Stimulated activated CD4-positive, alpha-beta T cell treated with anti-CD3 and anti-CD28 coated beads, Interleukin-12 subunit alpha, Interleukin-12 subunit beta, amount 100 ng/mL, for 24 hours (primary cell): ENCODE measurements at regions not wholly inside any gene's neighbourhood (a gene's known extent, or its start where the extent isn't known, plus 50 kb on each side); places are given as distances from the start of the nearest gene placed in this dataset.

ENCODE experiments used
- DNase-seq, 2 experiments: peaks; one replicate each; pipeline ENCODE4 v3.0.0-alpha.2; 2020; ENCODE audit warnings: low read depth in 2 of 2

GRCh38 chr16:62568926-62569325 is 532.7 kb upstream of the CDH8 start:
- DNase-seq: no peak

DNA sequence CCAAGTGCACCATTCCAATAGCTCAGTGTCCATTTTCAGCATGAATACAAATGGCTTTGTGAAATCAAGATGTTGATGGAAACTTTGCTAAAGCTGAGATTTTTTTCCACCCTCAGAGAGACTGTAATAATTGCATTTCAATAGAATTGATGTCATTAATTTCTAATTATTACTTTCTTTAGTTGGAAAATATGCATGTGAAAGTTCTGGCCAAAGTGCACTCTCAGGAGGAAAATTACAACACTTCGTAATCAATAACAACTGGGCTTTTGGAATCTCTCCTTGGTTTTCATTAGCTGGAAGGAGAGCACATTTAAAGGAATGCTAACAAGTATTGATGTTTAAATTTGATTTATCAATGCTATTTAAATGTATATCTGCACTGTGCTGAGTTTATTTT is 529.5 kb upstream of the CDH8 start:
- DNase-seq: no peak

DNA sequence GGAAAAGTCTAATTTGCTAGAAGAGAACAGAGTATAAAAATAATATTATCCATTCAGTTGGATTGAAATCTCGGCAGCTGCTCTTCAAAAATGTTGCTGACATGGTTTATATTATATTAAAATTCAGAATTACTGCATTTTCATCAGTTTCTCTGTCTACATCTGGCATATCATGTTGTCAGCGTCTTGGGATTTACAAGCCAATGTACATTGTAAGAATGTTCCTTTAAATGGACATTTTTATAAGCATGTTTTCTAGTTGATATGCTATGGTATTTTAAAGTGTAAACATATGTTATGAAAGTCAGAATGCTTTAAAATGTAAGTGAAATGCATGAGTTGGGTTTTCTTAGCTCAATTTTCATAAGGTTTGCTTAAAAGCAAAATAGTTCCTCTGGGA is 528.1 kb upstream of the CDH8 start:
- no peak for DNase-seq

DNA sequence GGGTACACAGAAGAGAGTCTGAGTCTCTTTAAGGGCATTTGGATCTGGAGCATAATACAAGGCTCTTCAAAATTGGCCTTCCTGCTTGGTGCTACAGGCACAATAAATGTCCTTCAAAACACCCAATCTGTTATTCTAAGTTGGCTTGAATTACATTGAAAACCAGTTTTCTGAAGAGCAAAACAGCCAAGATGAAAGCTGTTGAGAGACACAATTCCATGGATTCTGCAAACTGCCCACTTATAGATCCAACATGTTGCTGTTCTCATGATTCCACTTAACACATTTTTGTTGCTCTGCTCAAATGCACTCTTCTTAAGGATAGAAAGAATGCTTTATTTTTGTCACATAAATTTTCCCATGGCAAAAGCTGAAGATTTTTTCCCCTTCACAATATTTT is 525.9 kb upstream of the CDH8 start:
- no peak for DNase-seq

DNA sequence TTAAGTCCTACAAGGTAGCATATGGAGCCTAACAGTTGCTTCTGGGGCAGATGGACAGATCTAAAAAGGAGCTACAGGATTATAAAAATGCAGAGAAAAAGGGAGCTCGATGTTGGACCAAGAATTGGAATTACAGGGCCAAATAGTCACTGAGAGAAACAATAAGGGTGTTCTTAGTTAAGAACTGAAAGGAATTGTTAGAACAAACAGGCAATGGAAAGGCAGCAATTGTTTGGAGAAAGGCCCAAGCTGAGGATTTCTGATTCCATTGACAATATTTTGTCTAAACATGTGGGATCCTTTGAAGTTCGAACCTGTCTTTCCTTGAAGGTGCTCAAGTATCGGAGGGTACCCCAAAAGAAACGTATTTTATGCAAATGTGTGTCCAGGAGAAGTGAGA is 513.6 kb upstream of the CDH8 start:
- DNase-seq: no peak

DNA sequence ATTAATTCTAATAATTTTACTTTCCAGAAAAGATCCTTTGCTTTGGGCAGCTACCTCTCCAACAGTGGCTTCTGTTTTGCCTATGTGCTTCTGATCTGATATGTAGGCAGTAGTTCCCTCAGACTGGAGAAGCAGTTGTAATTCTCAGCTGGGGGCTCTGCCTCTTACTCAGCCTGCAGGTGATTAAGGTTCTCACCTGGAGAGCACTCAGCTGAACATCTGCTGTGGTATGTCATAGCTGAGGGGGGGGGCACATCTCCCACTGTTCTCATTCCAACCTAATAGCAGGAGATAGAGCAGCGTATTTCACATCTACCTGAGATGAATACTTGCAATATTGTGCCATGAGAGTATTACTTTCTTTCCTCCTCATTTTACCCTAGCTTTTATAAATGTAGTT is 511.9 kb upstream of the CDH8 start:
- DNase-seq: no peak

- no peak for DNase-seq
Measured at GRCh38 chr16:62546701-62547100, 510.5 kb upstream of the CDH8 start.

- DNase-seq: no peak
Measured at GRCh38 chr16:62545039-62545438, 508.8 kb upstream of the CDH8 start.

DNA sequence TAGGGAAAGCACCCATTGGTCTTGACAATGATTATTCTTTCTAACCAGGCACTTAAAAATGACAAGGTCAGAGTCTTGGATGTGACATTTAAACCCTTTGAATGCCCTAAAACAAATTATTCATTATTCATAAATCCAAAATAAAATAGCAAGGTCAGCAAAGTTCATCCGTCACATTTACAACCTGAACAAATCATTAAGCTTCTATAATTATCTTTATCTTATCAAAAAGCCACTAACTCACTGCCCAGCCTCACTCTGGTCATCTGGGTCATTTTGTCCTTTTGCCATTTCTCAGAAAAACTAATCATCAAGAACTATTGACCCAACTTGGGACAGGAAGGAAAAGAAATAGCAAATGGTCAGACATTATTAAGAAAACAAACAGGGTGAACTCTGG is 507.3 kb upstream of the CDH8 start:
- DNase-seq: no peak

DNA sequence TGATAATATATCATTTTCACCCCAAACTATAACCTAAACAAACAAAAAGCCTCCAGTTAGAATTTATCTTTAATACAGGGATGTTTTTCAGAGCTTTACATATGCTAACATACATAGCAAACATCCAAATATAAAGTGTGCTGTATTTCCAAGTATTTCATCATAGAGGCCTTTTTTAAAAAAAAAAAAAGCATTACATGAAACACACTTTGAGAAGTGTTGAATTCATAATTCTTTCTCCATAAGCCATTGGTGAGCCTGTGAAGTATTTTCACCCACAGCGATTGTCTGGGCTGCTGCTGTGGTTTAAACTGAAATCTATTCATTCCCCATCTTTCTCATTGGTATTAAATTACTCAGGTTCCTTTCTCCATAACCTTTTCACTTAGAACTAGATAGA is 503.4 kb upstream of the CDH8 start:
- no peak for DNase-seq

- no peak for DNase-seq
Measured at GRCh38 chr16:62530426-62530825, 494.2 kb upstream of the CDH8 start.

DNA sequence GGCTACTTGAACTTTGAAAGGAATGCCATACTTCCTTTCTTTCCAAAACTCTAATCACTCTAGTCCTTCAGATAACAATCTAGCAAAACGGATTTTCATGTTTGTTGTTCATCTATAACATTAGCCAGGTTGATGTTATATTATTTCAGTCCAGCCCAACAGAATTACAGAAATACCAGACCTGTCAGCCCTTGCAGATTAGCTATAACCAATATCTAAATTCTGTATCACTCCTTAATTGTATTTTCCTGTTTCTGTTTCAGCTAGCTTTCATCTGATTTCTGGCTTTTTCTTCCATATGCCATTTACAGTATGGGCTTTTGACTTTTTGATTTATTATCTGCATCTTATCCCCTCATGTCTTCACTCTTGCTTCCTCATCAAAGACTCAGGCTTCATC is 479.8 kb upstream of the CDH8 start:
- no peak for DNase-seq

DNA sequence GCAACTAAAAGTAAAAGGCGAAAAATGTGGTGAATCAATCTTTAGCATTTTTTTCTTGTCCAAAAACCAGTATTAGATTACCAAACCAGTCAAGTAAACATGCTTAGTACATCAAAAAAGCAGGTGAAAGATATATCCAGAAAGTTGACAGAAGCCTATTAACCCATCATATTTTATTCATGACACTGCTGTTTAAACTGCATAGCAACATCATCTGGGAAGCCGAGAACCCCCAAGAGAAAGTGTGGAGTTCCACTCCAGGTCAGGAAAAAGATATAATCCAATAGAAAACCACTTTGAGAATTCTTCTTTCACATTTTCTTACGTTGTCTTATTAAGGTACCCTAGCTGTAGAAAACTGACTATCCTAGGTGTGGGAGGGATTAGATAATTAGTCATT is 466.8 kb upstream of the CDH8 start:
- no peak for DNase-seq

DNA sequence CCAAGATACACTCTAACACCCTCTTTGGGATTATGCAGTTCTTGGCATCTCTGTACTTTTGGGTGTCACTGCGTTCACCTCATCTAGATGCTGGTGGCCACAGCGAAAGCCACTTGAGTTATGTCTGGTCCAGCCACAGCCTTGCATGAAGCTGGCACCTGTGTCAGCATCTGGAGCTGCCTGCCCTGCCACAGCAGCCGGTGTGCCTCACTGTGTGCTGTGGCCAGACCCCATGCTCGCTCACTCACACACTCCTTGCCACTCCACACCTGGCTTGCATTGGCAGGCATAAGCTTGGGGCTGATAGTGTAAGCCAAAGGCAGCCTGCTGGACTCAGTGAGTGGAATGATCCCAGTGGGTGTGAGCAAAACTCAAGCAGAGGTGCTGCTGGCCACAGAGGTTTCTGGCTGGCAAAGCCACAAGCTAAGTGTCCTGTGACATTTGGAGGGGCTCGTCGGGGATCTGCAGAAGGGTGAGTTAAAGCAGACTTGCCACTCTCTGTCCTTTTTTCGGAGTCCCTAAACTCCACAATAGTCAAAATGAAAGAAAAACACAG is 442.7 kb upstream of the CDH8 start:
- DNase-seq: no peak

GRCh38 chr16:62477796-62478195 is 441.6 kb upstream of the CDH8 start:
- DNase-seq: no peak

- no peak for DNase-seq
Measured at GRCh38 chr16:62475573-62475972, 439.3 kb upstream of the CDH8 start.

DNA sequence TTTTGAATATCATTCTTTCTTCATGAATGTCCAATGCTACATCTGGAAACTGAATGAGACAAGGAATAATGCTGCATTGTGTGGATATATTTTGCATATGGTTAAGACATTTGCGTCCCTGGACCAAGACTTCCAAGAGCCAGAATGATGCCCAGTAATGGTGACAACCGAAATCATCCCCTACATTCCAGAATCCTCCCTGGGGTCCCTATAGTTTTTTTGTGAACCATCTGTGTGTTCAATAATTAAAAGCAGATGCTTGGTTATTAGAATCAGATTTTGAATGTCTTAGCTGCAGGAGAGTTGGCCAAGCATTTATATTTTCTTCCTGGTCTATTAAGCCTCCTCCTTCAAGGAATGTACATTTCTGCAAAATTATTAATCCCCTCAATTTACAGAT is 426.7 kb upstream of the CDH8 start:
- DNase-seq: no peak

DNA sequence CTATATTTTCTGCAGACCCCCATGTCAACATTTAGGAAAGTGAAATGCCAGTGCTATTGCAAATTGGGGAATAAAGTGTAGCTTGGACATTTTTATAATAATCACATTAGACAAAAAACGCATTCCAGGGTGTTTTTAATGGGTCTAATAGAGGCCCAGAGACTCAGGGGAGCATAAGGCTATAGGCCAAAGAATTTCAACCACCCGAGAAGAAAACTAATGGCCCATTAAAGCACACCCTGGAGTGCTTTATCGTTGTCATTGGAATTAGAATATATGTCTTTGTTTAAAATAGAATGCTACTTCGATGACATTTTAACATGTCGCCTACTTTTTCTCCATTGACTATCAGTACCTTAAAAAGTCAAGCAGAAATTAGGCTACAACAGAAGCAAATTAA is 414.1 kb upstream of the CDH8 start:
- DNase-seq: no peak

GRCh38 chr16:62445909-62446308 is 409.7 kb upstream of the CDH8 start:
- DNase-seq: no peak

DNA sequence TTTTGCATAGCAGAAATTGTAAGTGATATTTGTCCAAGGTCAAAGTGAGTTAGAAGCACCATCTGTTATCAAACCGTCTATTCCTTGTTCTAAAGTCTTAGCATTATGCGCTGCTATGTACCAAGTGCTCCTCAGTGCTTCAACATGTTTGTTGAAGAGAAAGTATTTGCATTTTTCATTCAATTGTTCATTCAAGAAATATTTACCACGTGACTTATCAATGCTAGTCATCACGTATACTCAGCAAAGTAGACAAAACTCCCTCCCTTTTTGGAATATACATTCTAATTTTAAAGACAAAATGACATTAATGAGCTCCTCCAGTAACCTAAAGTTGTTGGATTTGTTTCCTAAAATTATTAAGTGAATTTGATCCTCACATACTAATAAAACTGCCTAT is 388.0 kb upstream of the CDH8 start:
- no peak for DNase-seq

DNA sequence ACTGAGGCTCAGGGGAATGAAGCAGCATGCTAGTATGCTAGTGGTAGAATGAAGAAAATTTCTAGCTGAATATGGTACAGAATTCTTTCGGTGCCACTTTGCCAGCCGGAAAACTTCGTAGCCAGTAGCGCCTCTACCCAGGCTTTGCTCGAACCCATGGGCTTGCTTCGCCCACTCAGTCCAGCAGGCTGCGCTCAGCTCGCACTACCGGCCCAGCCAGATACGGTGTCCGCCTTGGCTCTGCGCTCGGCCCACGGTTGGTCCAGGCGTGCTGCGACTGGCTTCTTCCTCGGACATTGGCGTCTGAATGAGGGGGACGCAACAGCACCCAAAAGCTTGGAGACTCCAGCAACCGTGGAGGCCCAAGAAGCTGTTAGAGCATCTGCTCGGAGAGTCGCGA is 372.5 kb upstream of the CDH8 start:
- DNase-seq: no peak

GRCh38 chr16:62406387-62406786 is 370.1 kb upstream of the CDH8 start:
- no peak for DNase-seq

- DNase-seq: no peak
Measured at GRCh38 chr16:62404842-62405611, 368.8 kb upstream of the CDH8 start.

- no peak for DNase-seq
Measured at GRCh38 chr16:62392698-62393097, 356.5 kb upstream of the CDH8 start.
